Panc1 (cell line): ENCODE measurements at regions not wholly inside any gene's neighbourhood (a gene's known extent, or its start where the extent isn't known, plus 50 kb on each side); places are given as distances from the start of the nearest gene placed in this dataset.

ENCODE experiments used
- ATAC-seq: fragments of 200-7000 bp; cut with Tn5 transposase; 2 replicates; pipeline ENCODE4 v1.9.1; 2020; ENCODE audit warnings: mild to moderate bottlenecking, moderate library complexity
- BruUV-seq: library from RNA; stranded (reverse); fragments of 400-500 nt; replicated peaks from 2 replicates; lab custom pipeline; 2021; lab: Mats Ljungman, UMichigan
- CTCF ChIA-PET: fragments of 300-600 bp; sonication (Branson Sonifier 250); formaldehyde crosslinking; loops from one replicate; lab custom pipeline; 2022; ENCODE audit warnings: antibody characterized with exemption; lab: Charles Lee
- POLR2A ChIA-PET: fragments of 300-600 bp; sonication (Branson Sonifier 250); formaldehyde crosslinking; loops from one replicate; lab custom pipeline; 2022; ENCODE audit warnings: antibody characterized with exemption; lab: Charles Lee
- DNase-seq: peaks from one replicate; pipeline ENCODE4 v3.0.0-alpha.2; 2010; ENCODE audit warnings: low read depth, low spot score
- H3K27ac ChIP-seq: 2 replicates; pipeline ENCODE4 v1.5.1; 2011; ENCODE audit warnings: mild to moderate bottlenecking, low read length, inconsistent platforms
- H3K27me3 ChIP-seq: fragments of 200-500 bp; sonication (Bioruptor generic); 2 replicates; pipeline ENCODE4 v1.6.0; 2014; ENCODE audit warnings: low read length, inconsistent platforms; ENCODE audit not compliant: control insufficient read depth, insufficient read depth
- H3K36me3 ChIP-seq: fragments of 200-500 bp; sonication (Bioruptor generic); 2 replicates; pipeline ENCODE4 v1.5.1; 2014; ENCODE audit warnings: inconsistent platforms, mild to moderate bottlenecking, low read length, moderate library complexity; ENCODE audit not compliant: control insufficient read depth, insufficient read depth
- H3K4me1 ChIP-seq: 2 replicates; pipeline ENCODE4 v1.5.1; 2011; ENCODE audit warnings: inconsistent platforms, mild to moderate bottlenecking, low read length, moderate library complexity; ENCODE audit not compliant: control insufficient read depth, insufficient read depth
- H3K4me3 ChIP-seq, 2 experiments: 2 replicates each; pipeline ENCODE4 v1.5.1; 2011 to 2012; ENCODE audit warnings: low read depth in 2 of 2, low read length in 2 of 2, mild to moderate bottlenecking in 2 of 2, inconsistent platforms in 1 of 2, moderate library complexity in 1 of 2
- H3K9me3 ChIP-seq: fragments of 200-500 bp; sonication (Bioruptor generic); 2 replicates; pipeline ENCODE4 v1.5.1; 2014; ENCODE audit warnings: low read depth, mild to moderate bottlenecking, inconsistent platforms, low read length, moderate library complexity; ENCODE audit not compliant: control insufficient read depth, insufficient read depth
- CTCF ChIP-seq: fragments of 450-650 bp; IDR thresholded peaks from 2 replicates; pipeline ENCODE4 v1.5.1; 2017; ENCODE audit warnings: mild to moderate bottlenecking
- POLR2AphosphoS5 ChIP-seq: IDR thresholded peaks from 2 replicates; pipeline ENCODE4 v1.6.1; 2012; ENCODE audit warnings: mild to moderate bottlenecking, low read depth, low read length, moderate library complexity
- SIN3A ChIP-seq: IDR thresholded peaks from 2 replicates; pipeline ENCODE4 v1.6.1; 2012; ENCODE audit warnings: low read depth, mild to moderate bottlenecking, low read length, moderate library complexity, borderline replicate concordance; ENCODE audit not compliant: insufficient read depth
- TCF7L2 ChIP-seq: IDR thresholded peaks from 2 replicates; pipeline ENCODE4 v1.6.1; 2011; ENCODE audit warnings: mild to moderate bottlenecking, low read depth, low read length, inconsistent platforms
- in situ Hi-C: cut with HindIII; loops from 2 replicates; pipeline ENCODE4 v1.10.0; 2016; ENCODE audit warnings: low sequenced_read_pairs, low pct_unique_long_range_greater_than_20kb
- intact Hi-C: fragments of 100-400 bp; cut with micrococcal nuclease; formaldehyde crosslinking; loops from one replicate; pipeline ENCODE4 v1.10.0; 2022; ENCODE audit not compliant: unreplicated experiment
- TF ChIP-seq, protein P1 (sequence below), 2 experiments: IDR thresholded peaks; 2 replicates each; pipeline ENCODE4 v1.6.1; 2011 to 2012; ENCODE audit warnings: low read depth in 2 of 2, control low read depth in 1 of 2, low read length in 1 of 2, mild to moderate bottlenecking in 1 of 2, moderate library complexity in 1 of 2; ENCODE audit not compliant: insufficient read depth in 1 of 2

DNA sequence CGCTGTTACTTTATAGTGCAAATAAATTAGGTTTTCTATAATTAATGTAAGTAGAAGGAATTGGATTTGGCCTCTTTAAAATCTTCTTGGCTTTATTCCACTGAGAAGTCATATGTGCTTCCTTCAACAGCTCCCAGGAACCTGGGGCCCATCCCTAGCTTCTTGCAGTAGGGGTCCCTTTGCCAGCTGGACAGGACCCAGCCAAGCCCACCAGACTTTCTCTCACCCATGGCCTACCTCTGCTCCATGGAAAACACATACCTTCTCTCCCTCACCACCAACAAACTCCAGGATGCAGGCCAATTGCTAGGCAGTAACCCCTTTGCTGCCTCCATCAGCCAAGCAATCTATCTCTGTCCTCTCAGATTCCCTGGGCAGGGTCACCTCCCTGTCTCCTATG, 84.0 kb downstream of the RSL24D1 start:
- DNase-seq (no peak), ATAC-seq (no peak)
- ChIA-PET POLR2A (no interaction called here), CTCF (no interaction called here)
- in situ Hi-C loops (no loop called here), intact Hi-C loops (no loop called here)
- H3K4me3 ChIP-seq: no peak overlapping the region
- TF ChIP-seq SIN3A (no peak), TCF7L2 (no peak)
- TF ChIP-seq, protein P1, sequence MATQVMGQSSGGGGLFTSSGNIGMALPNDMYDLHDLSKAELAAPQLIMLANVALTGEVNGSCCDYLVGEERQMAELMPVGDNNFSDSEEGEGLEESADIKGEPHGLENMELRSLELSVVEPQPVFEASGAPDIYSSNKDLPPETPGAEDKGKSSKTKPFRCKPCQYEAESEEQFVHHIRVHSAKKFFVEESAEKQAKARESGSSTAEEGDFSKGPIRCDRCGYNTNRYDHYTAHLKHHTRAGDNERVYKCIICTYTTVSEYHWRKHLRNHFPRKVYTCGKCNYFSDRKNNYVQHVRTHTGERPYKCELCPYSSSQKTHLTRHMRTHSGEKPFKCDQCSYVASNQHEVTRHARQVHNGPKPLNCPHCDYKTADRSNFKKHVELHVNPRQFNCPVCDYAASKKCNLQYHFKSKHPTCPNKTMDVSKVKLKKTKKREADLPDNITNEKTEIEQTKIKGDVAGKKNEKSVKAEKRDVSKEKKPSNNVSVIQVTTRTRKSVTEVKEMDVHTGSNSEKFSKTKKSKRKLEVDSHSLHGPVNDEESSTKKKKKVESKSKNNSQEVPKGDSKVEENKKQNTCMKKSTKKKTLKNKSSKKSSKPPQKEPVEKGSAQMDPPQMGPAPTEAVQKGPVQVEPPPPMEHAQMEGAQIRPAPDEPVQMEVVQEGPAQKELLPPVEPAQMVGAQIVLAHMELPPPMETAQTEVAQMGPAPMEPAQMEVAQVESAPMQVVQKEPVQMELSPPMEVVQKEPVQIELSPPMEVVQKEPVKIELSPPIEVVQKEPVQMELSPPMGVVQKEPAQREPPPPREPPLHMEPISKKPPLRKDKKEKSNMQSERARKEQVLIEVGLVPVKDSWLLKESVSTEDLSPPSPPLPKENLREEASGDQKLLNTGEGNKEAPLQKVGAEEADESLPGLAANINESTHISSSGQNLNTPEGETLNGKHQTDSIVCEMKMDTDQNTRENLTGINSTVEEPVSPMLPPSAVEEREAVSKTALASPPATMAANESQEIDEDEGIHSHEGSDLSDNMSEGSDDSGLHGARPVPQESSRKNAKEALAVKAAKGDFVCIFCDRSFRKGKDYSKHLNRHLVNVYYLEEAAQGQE (IDR thresholded peaks at IDR 0.05; ENCODE audit: insufficient read depth in 1 of 2, low read depth in 2 of 2, low read length in 1 of 2): no peak
- H3K9me3 ChIP-seq: no peaks in the 10 kb centered on the region
- no peak overlapping the region for H3K27ac ChIP-seq
- H3K27me3 ChIP-seq: no peaks in the 10 kb centered on the region
- no TSS peak for BruUV-seq
- no peaks in the 10 kb centered on the region for H3K4me1 ChIP-seq
- no peaks in the 10 kb centered on the region for H3K36me3 ChIP-seq

- Histone ChIP-seq H3K4me3 (no peak overlapping the region), H3K9me3 (no peaks in the 10 kb centered on the region), H3K36me3 (no peaks in the 10 kb centered on the region), H3K27me3 (no peaks in the 10 kb centered on the region), H3K27ac (no peak overlapping the region), H3K4me1 (no peaks in the 10 kb centered on the region)
- TF ChIP-seq CTCF (0 out of 2 replicates have a peak, but pooled peaks have one; percentile 5), POLR2AphosphoS5 (no peak)
- POLR2A ChIA-PET: no interaction called here
- intact Hi-C loops (no loop called here), in situ Hi-C loops (no loop called here)
- no peak for ATAC-seq
- CTCF ChIA-PET: no interaction called here
- no peak for DNase-seq
- no TSS peak for BruUV-seq
Measured at GRCh38 chr15:55110446-55110845, 86.3 kb downstream of the RSL24D1 start.

DNA sequence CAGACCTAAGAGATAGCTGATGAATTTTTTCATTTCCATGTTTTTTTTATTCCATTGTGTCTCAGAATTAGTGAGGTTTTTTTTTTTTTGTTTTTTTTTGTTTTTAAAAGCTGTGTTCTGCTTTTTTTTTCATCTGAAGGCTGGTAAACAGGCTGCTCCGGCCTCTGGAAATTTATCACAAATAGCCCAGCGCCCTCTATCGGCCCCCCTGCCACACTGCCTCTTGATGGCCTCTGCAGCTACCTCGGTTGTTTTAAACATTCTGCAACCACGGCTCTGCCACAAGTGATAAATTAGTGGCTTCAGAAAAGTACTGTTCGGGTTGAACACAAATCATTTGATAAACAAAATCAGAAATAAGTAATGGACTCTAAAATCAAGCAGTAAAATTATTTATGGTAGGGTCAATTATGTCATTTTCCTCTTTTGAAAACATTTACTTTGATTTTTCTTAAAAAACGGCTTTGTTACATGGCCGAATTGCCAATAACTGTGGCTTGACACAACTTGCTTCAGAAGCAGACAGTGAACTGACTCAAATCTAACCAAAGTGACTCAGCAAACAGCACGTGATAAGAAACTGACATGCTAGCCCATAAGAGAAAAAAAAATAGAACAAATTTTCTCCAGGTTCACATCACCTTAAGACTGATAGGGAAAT, 87.8 kb downstream of the RSL24D1 start:
- in situ Hi-C loops (no loop called here), intact Hi-C loops (loop anchor here (2.0 kb wide), 1 partner anchor 1146 kb away; no protein-coding TSS in a partner anchor)
- ATAC-seq (no peak; the same call in 1 of the 2 replicates), DNase-seq (peak; percentile 12)
- Histone ChIP-seq H3K4me3 (no peak overlapping the region), H3K9me3 (no peaks in the 10 kb centered on the region), H3K36me3 (no peaks in the 10 kb centered on the region), H3K4me1 (no peaks in the 10 kb centered on the region), H3K27me3 (no peaks in the 10 kb centered on the region), H3K27ac (no peak overlapping the region)
- POLR2A ChIA-PET: no interaction called here
- CTCF ChIA-PET: interaction anchor here (0.6 to 1.0 kb wide), 7 partner anchors 15 to 765 kb away, joined by 3 to 11 read pairs (median 6); no protein-coding TSS in a partner anchor
- TF ChIP-seq SIN3A (no peak), CTCF (peak; percentile 92)
- BruUV-seq: no TSS peak
